BLaER1 treated with 17β-estradiol and CSF1 and Interleukin-3, amounts not matched to agents 10 nM and 100 nM (cell line): ENCODE measurements at regions not wholly inside any gene's neighbourhood (a gene's known extent, or its start where the extent isn't known, plus 50 kb on each side); places are given as distances from the start of the nearest gene placed in this dataset.

Experiments used
- H3K27ac ChIP-seq, 11 experiments: shearing (Covaris generic); formaldehyde crosslinking; 2 replicates each; pipeline ENCODE4 v1.8.1; 2022
- H3K27me3 ChIP-seq, 11 experiments: shearing (Covaris generic); formaldehyde crosslinking; 2 replicates each; pipeline ENCODE4 v1.8.1; 2022
- H3K36me3 ChIP-seq, 11 experiments: shearing (Covaris generic); formaldehyde crosslinking; 2 replicates each; pipeline ENCODE4 v1.8.1; 2022
- H3K4me1 ChIP-seq, 10 experiments: shearing (Covaris generic); formaldehyde crosslinking; 2 replicates each; pipeline ENCODE4 v1.8.1; 2022
- H3K4me2 ChIP-seq, 11 experiments: shearing (Covaris generic); formaldehyde crosslinking; 2 replicates each; pipeline ENCODE4 v1.8.1; 2022
- H3K4me3 ChIP-seq, 10 experiments: shearing (Covaris generic); formaldehyde crosslinking; 2 replicates each; pipeline ENCODE4 v1.8.1; 2022
- H3K9ac ChIP-seq, 11 experiments: shearing (Covaris generic); formaldehyde crosslinking; 2 replicates each; pipeline ENCODE4 v1.8.1; 2022
- H3K9me3 ChIP-seq, 11 experiments: shearing (Covaris generic); formaldehyde crosslinking; replicated peaks in 1 of 11; 2 replicates each; pipeline ENCODE4 v1.8.1; 2022
- H4K20me1 ChIP-seq, 11 experiments: shearing (Covaris generic); formaldehyde crosslinking; 2 replicates each; pipeline ENCODE4 v1.8.1; 2022
- Cebpa-rat ChIP-seq, 11 experiments: shearing (Covaris generic); IDR thresholded peaks; 2 replicates each; pipeline ENCODE4 v1.8.1; 2022

DNA sequence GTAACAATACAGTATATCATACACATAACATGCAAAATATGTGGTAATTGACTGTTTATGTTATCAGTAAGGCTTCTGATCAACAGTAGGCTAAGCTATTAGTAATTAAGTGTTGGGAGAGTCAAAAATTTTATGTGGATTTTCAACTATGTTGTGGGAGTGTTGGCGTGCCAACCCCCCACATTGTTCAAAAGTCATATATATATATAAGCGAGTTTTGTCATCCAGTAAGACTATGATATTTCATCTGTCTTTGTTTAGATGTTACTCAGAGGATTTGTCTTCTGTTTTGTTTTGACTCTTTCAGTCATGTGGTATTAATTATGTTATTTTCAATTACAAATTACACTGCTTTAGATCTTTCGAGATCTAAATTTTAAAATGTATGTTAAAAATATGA lies 51.0 kb upstream of the RAP2B start:
- no peak overlapping the region for H3K4me2 ChIP-seq
- no peaks in the 10 kb centered on the region for H3K27me3 ChIP-seq
- H3K4me1 ChIP-seq = no peaks in the 10 kb centered on the region
- TF ChIP-seq Cebpa-rat (IDR thresholded peaks at IDR 0.05) = no peak
- no peaks in the 10 kb centered on the region for H3K36me3 ChIP-seq
- no peak overlapping the region for H3K9ac ChIP-seq
- H3K27ac ChIP-seq = no peak overlapping the region
- H4K20me1 ChIP-seq = no peaks in the 10 kb centered on the region
- no peak overlapping the region for H3K4me3 ChIP-seq
- no peaks in the 10 kb centered on the region for H3K9me3 ChIP-seq
